K562 (cell line): ENCODE measurements at regions not wholly inside any gene's neighbourhood (a gene's known extent, or its start where the extent isn't known, plus 50 kb on each side); places are given as distances from the start of the nearest gene placed in this dataset.

Experiments used
- EP300 ChIP-seq: IDR thresholded peaks from 2 replicates; pipeline ENCODE4 v1.6.1; 2012; ENCODE audit warnings: low read length, improper control_type of control experiment
- GABPA ChIP-seq: fragments of 200-800 bp; sonication (Bioruptor generic); conservative IDR thresholded peaks from 2 replicates; pipeline ENCODE4 v1.6.1; 2016; ENCODE audit warnings: low read depth, missing genetic modification characterization, missing compliant biosample characterization
- MTA1 ChIP-seq: fragments of 450-650 bp; IDR thresholded peaks from 2 replicates; pipeline ENCODE4 v1.6.1; 2017; ENCODE audit warnings: borderline replicate concordance
- PHF20 ChIP-seq: fragments of 450-650 bp; IDR thresholded peaks from 2 replicates; pipeline ENCODE4 v1.6.1; 2018; ENCODE audit not compliant: partially characterized antibody
- POLR2A ChIP-seq: fragments of 450-650 bp; conservative IDR thresholded peaks from 2 replicates; pipeline ENCODE4 v1.6.1; 2016
- TEAD4 ChIP-seq, 2 experiments: sonication (generic) in 1 of 2; formaldehyde crosslinking in 1 of 2; IDR thresholded peaks; 2 replicates each; pipeline versions ENCODE4 v1.6.1 to v1.8.0; 2012 to 2022; ENCODE audit warnings: borderline replicate concordance in 1 of 2, inconsistent platforms in 1 of 2, low read length in 1 of 2, mild to moderate bottlenecking in 1 of 2, missing genetic modification reagents in 1 of 2
- ZNF24 ChIP-seq: fragments of 450-650 bp; IDR thresholded peaks from 2 replicates; pipeline ENCODE4 v1.6.1; 2016
- ZNF282 ChIP-seq: sonication (generic); formaldehyde crosslinking; IDR thresholded peaks from 2 replicates; pipeline ENCODE4 v1.8.1; 2023; ENCODE audit warnings: missing genetic modification reagents
- TF ChIP-seq, protein P1 (sequence below), 3 experiments: IDR thresholded peaks in 2 of 3; conservative IDR thresholded peaks in 1 of 3; 2 replicates each; pipeline ENCODE4 v1.5.1; 2011 to 2012; ENCODE audit warnings: low read length in 3 of 3, mild to moderate bottlenecking in 3 of 3, control low read depth in 2 of 3, improper control_type of control experiment in 1 of 3, inconsistent platforms in 1 of 3, low read depth in 1 of 3, mixed read lengths in 1 of 3, moderate library complexity in 1 of 3; ENCODE audit not compliant: insufficient read depth in 2 of 3
- TF ChIP-seq, protein P2 (sequence below), 2 experiments: IDR thresholded peaks; 2 replicates each; pipeline ENCODE4 v1.6.1; 2012; ENCODE audit warnings: improper control_type of control experiment in 2 of 2, low read depth in 2 of 2, low read length in 2 of 2, borderline replicate concordance in 1 of 2

DNA sequence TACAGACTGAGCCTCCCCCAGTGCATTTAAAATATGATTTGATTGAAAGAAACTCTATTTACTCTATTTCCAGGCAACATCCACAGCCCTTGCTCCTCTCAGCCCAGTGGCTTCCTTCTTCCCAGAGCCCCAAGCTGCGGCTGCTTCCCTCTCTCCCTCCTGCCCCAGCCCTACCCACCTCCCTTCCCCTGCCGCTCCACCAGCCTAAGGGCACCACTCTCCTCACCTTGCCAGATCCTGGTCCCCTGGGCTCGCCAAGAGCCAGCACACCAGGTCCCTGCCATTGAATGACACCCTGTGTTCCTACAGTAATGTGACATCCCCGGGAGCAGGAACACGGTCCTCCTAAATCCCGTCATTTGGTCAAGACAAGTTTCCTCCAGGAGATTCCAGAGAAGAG, 236.0 kb downstream of the RBFOX3 start:
- no peak for TF ChIP-seq PHF20
- TF ChIP-seq TEAD4 (IDR thresholded peaks at IDR 0.05; ENCODE audit: low read length), result no peak
- TF ChIP-seq TEAD4 (CRISPR knock-in tag; IDR thresholded peaks at IDR 0.05; ENCODE audit: borderline replicate concordance), result no peak
- TF ChIP-seq, protein P1, sequence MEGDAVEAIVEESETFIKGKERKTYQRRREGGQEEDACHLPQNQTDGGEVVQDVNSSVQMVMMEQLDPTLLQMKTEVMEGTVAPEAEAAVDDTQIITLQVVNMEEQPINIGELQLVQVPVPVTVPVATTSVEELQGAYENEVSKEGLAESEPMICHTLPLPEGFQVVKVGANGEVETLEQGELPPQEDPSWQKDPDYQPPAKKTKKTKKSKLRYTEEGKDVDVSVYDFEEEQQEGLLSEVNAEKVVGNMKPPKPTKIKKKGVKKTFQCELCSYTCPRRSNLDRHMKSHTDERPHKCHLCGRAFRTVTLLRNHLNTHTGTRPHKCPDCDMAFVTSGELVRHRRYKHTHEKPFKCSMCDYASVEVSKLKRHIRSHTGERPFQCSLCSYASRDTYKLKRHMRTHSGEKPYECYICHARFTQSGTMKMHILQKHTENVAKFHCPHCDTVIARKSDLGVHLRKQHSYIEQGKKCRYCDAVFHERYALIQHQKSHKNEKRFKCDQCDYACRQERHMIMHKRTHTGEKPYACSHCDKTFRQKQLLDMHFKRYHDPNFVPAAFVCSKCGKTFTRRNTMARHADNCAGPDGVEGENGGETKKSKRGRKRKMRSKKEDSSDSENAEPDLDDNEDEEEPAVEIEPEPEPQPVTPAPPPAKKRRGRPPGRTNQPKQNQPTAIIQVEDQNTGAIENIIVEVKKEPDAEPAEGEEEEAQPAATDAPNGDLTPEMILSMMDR (IDR thresholded peaks at IDR 0.05 in 2 of 3, conservative IDR thresholded peaks at IDR 0.05 in 1 of 3; ENCODE audit: insufficient read depth in 2 of 3, low read depth in 1 of 3, low read length in 3 of 3), result no peak
- TF ChIP-seq MTA1, result no peak
- no peak for TF ChIP-seq GABPA (tag)
- TF ChIP-seq, protein P2, sequence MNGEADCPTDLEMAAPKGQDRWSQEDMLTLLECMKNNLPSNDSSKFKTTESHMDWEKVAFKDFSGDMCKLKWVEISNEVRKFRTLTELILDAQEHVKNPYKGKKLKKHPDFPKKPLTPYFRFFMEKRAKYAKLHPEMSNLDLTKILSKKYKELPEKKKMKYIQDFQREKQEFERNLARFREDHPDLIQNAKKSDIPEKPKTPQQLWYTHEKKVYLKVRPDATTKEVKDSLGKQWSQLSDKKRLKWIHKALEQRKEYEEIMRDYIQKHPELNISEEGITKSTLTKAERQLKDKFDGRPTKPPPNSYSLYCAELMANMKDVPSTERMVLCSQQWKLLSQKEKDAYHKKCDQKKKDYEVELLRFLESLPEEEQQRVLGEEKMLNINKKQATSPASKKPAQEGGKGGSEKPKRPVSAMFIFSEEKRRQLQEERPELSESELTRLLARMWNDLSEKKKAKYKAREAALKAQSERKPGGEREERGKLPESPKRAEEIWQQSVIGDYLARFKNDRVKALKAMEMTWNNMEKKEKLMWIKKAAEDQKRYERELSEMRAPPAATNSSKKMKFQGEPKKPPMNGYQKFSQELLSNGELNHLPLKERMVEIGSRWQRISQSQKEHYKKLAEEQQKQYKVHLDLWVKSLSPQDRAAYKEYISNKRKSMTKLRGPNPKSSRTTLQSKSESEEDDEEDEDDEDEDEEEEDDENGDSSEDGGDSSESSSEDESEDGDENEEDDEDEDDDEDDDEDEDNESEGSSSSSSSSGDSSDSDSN (IDR thresholded peaks at IDR 0.05; ENCODE audit: borderline replicate concordance in 1 of 2, low read depth in 2 of 2, low read length in 2 of 2), result no peak
- TF ChIP-seq ZNF24, result no peak
- no peak for TF ChIP-seq POLR2A
- TF ChIP-seq EP300, result no peak
- TF ChIP-seq ZNF282 (CRISPR knock-in tag), result no peak
